HEK293 (cell line): ENCODE measurements at regions not wholly inside any gene's neighbourhood (a gene's known extent, or its start where the extent isn't known, plus 50 kb on each side); places are given as distances from the start of the nearest gene placed in this dataset.

Source experiments
- CTCF ChIA-PET: fragments of 350-600 bp; formaldehyde crosslinking; extraction: SDS; loops from one replicate; lab custom pipeline; 2021; ENCODE audit warnings: antibody characterized with exemption; lab: Yijun Ruan, JAX
- POLR2A ChIA-PET: fragments of 300-600 bp; formaldehyde crosslinking; extraction: SDS; loops from one replicate; lab custom pipeline; 2020; ENCODE audit warnings: antibody characterized with exemption, inconsistent platforms; lab: Yijun Ruan, JAX
- H3K27ac ChIP-seq: fragments of 200-500 bp; sonication (Bioruptor generic); 2 replicates; pipeline ENCODE4 v1.5.1; 2014; ENCODE audit warnings: low read depth, low read length, control low read depth, inconsistent platforms; ENCODE audit errors: extremely low read depth
- H3K36me3 ChIP-seq, 2 experiments: fragments of 200-500 bp in 1 of 2; sonication (Bioruptor generic) in 1 of 2; 1 replicate in 1 of 2; 2 replicates in 1 of 2; pipeline ENCODE4 v1.5.1; 2014 to 2017; ENCODE audit warnings: inconsistent platforms in 2 of 2, low read length in 2 of 2; ENCODE audit not compliant: control insufficient read depth in 2 of 2, insufficient read depth in 1 of 2
- H3K4me1 ChIP-seq: fragments of 200-500 bp; sonication (Bioruptor generic); 2 replicates; pipeline ENCODE4 v1.5.1; 2014; ENCODE audit warnings: mild to moderate bottlenecking, low read length, inconsistent platforms; ENCODE audit not compliant: control insufficient read depth, insufficient read depth
- H3K4me3 ChIP-seq: 2 replicates; pipeline ENCODE4 v1.5.1; 2011; ENCODE audit warnings: low read depth, mild to moderate bottlenecking, control low read depth, low read length, moderate library complexity
- H3K9me3 ChIP-seq: fragments of 200-500 bp; sonication (Bioruptor generic); 2 replicates; pipeline ENCODE4 v1.5.1; 2014; ENCODE audit warnings: low read depth, low read length, inconsistent platforms; ENCODE audit not compliant: control insufficient read depth, insufficient read depth
- BCL11B ChIP-seq: fragments of 450-650 bp; formaldehyde crosslinking; IDR thresholded peaks from 2 replicates; pipeline ENCODE4 v1.5.1; 2016; ENCODE audit warnings: low read depth, missing biosample characterization, missing genetic modification characterization
- GFI1B ChIP-seq: fragments of 450-650 bp; formaldehyde crosslinking; IDR thresholded peaks from 2 replicates; pipeline ENCODE4 v1.5.1; 2016; ENCODE audit warnings: missing biosample characterization, missing genetic modification characterization
- KLF9 ChIP-seq: fragments of 450-650 bp; formaldehyde crosslinking; IDR thresholded peaks from 2 replicates; pipeline ENCODE4 v1.5.1; 2016; ENCODE audit warnings: missing biosample characterization, missing genetic modification characterization, low read depth
- SP3 ChIP-seq: fragments of 450-650 bp; formaldehyde crosslinking; IDR thresholded peaks from 2 replicates; pipeline ENCODE4 v1.5.1; 2016; ENCODE audit warnings: missing biosample characterization, missing genetic modification characterization
- SP7 ChIP-seq: fragments of 450-650 bp; formaldehyde crosslinking; IDR thresholded peaks from 2 replicates; pipeline ENCODE4 v1.5.1; 2016; ENCODE audit warnings: missing biosample characterization, missing genetic modification characterization
- ZBTB7A ChIP-seq: fragments of 450-650 bp; formaldehyde crosslinking; IDR thresholded peaks from 2 replicates; pipeline ENCODE4 v1.5.1; 2016; ENCODE audit warnings: low read depth, missing biosample characterization, missing genetic modification characterization
- ZEB2 ChIP-seq: fragments of 450-650 bp; formaldehyde crosslinking; IDR thresholded peaks from 2 replicates; pipeline ENCODE4 v1.5.1; 2016; ENCODE audit warnings: missing biosample characterization, missing genetic modification characterization
- ZFP3 ChIP-seq: fragments of 450-650 bp; formaldehyde crosslinking; IDR thresholded peaks from 2 replicates; pipeline ENCODE4 v1.5.1; 2016; ENCODE audit warnings: low read depth, missing biosample characterization, missing genetic modification characterization
- ZFP41 ChIP-seq: fragments of 450-650 bp; formaldehyde crosslinking; IDR thresholded peaks from 2 replicates; pipeline ENCODE4 v1.5.1; 2016; ENCODE audit warnings: missing biosample characterization, missing genetic modification characterization, borderline replicate concordance
- ZNF138 ChIP-seq: fragments of 450-650 bp; formaldehyde crosslinking; IDR thresholded peaks from 2 replicates; pipeline ENCODE4 v1.5.1; 2016; ENCODE audit warnings: missing biosample characterization, missing genetic modification characterization, borderline replicate concordance
- ZNF140 ChIP-seq: fragments of 450-650 bp; formaldehyde crosslinking; IDR thresholded peaks from 2 replicates; pipeline ENCODE4 v1.5.1; 2016; ENCODE audit warnings: missing biosample characterization, missing genetic modification characterization
- ZNF146 ChIP-seq: fragments of 450-650 bp; formaldehyde crosslinking; IDR thresholded peaks from 2 replicates; pipeline ENCODE4 v1.5.1; 2016; ENCODE audit warnings: missing biosample characterization, missing genetic modification characterization
- ZNF155 ChIP-seq: fragments of 450-650 bp; formaldehyde crosslinking; IDR thresholded peaks from 2 replicates; pipeline ENCODE4 v1.5.1; 2016; ENCODE audit warnings: missing biosample characterization, missing genetic modification characterization
- ZNF157 ChIP-seq: fragments of 450-650 bp; formaldehyde crosslinking; IDR thresholded peaks from 2 replicates; pipeline ENCODE4 v1.5.1; 2016; ENCODE audit warnings: missing biosample characterization, missing genetic modification characterization
- ZNF184 ChIP-seq: fragments of 450-650 bp; IDR thresholded peaks from 2 replicates; pipeline ENCODE4 v1.5.1; 2018; ENCODE audit warnings: missing biosample characterization, mild to moderate bottlenecking, missing genetic modification characterization
- ZNF292 ChIP-seq: fragments of 450-650 bp; formaldehyde crosslinking; IDR thresholded peaks from 2 replicates; pipeline ENCODE4 v1.5.1; 2016; ENCODE audit warnings: low read depth, missing biosample characterization, missing genetic modification characterization, borderline replicate concordance
- ZNF48 ChIP-seq: fragments of 450-650 bp; formaldehyde crosslinking; IDR thresholded peaks from 2 replicates; pipeline ENCODE4 v1.5.1; 2016; ENCODE audit warnings: missing biosample characterization, missing genetic modification characterization
- ZNF621 ChIP-seq: fragments of 450-650 bp; formaldehyde crosslinking; IDR thresholded peaks from 2 replicates; pipeline ENCODE4 v1.5.1; 2017; ENCODE audit warnings: missing biosample characterization, missing genetic modification characterization
- TF ChIP-seq, protein P1 (sequence below): fragments of 450-650 bp; formaldehyde crosslinking; conservative IDR thresholded peaks from 2 replicates; pipeline ENCODE4 v1.5.1; 2016; ENCODE audit warnings: low read depth, missing biosample characterization, missing genetic modification characterization
- TF ChIP-seq, protein P2 (sequence below): fragments of 450-650 bp; formaldehyde crosslinking; IDR thresholded peaks from 2 replicates; pipeline ENCODE4 v1.5.1; 2017; ENCODE audit warnings: missing biosample characterization, missing genetic modification characterization

DNA sequence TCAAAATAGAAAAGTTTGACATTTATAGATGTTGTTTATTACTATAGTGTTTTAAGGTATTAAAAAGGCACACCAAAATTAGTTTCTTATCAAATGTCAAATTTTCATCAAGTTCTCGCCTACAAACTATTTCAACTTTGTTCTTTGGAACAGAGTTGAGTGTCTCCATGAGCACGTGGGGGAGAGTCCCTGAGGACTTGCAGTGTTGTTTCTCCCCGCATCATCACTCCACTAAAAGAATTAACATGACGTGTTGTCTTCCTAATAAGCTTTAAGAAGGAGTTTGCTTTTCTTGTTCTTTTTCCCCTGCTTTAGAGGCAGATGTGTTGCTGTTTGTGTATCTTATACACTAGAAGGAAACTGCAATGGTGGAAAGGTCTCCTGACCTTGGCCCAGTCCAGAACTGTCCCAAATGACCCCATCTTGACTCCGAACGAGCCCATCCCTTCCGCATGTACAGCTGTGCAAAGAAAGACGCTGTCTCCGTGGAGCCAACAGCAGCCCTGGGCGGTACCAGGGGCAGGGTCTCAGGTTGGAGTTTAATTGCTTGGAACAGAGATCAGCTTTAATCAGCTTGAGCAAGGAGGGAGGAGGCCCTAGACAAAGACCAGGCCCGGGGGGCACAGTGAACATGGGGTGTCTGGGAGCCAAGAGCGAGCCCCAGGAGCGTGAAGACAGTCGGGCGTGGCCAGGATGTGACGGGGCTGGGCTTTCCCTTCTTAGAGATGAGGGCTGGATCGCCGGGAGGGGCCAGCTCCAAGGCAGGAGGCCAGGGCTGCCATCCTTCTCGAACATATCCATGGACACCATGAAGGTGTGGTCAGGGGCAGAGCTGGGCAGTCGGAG is 215.4 kb upstream of the RTL1 start (continued):
- TF ChIP-seq ZNF157 = no peak

DNA sequence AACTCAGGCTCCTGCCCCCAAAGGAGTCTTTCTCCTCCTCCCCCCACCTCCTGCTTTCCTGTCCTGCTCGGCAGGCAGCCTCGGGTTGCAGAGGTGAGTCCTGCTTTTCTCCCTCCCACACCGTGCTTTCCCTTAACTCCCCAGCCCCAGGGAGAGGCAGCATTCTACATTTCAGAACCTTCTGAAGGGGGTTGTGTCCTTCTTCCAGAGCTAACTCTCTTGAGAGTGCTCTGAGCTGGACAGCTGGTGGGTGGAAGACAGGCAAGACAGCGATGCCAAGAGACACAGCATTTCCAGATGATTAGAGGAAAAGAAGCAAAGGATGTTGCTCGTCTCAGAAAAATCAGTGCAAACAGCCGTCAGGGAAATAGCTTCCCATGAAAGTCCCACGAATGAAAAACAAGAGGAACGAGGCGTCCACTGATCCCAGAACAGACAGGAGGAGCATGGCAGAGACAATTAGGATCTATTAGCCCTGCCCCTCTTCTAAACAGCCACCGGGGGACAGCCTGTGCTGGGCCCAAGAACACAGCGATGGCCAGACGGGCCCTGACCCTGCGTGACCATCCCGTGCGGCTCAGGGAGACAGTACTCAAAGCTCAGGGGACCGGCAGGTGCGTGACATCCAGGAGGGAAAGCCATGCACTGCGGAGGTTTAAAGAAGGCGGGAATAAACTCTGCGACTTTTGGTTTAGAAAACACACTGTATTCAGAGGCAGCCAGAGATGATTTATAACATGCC is 216.5 kb upstream of the RTL1 start:
- no peaks in the 10 kb centered on the region for H3K36me3 ChIP-seq
- CTCF ChIA-PET = no interaction called here
- POLR2A ChIA-PET = no interaction called here
- H3K27ac ChIP-seq = no peak overlapping the region
- no peak for TF ChIP-seq ZNF184
- no peak for TF ChIP-seq ZNF48 (tag by site-specific recombination)
- no peak for TF ChIP-seq ZFP3 (tag by site-specific recombination)
- TF ChIP-seq ZNF155 (tag by site-specific recombination) = no peak
- no peak for TF ChIP-seq ZEB2 (tag by site-specific recombination)
- TF ChIP-seq ZNF140 = no peak
- TF ChIP-seq, protein P1, sequence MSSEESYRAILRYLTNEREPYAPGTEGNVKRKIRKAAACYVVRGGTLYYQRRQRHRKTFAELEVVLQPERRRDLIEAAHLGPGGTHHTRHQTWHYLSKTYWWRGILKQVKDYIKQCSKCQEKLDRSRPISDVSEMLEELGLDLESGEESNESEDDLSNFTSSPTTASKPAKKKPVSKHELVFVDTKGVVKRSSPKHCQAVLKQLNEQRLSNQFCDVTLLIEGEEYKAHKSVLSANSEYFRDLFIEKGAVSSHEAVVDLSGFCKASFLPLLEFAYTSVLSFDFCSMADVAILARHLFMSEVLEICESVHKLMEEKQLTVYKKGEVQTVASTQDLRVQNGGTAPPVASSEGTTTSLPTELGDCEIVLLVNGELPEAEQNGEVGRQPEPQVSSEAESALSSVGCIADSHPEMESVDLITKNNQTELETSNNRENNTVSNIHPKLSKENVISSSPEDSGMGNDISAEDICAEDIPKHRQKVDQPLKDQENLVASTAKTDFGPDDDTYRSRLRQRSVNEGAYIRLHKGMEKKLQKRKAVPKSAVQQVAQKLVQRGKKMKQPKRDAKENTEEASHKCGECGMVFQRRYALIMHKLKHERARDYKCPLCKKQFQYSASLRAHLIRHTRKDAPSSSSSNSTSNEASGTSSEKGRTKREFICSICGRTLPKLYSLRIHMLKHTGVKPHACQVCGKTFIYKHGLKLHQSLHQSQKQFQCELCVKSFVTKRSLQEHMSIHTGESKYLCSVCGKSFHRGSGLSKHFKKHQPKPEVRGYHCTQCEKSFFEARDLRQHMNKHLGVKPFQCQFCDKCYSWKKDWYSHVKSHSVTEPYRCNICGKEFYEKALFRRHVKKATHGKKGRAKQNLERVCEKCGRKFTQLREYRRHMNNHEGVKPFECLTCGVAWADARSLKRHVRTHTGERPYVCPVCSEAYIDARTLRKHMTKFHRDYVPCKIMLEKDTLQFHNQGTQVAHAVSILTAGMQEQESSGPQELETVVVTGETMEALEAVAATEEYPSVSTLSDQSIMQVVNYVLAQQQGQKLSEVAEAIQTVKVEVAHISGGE (tag by site-specific recombination) = no peak
- no peak for TF ChIP-seq ZBTB7A (tag by site-specific recombination)
- no peak for TF ChIP-seq ZFP41 (tag by site-specific recombination)
- TF ChIP-seq ZNF138 = no peak
- TF ChIP-seq BCL11B = no peak
- no peak for TF ChIP-seq GFI1B
- TF ChIP-seq, protein P2, sequence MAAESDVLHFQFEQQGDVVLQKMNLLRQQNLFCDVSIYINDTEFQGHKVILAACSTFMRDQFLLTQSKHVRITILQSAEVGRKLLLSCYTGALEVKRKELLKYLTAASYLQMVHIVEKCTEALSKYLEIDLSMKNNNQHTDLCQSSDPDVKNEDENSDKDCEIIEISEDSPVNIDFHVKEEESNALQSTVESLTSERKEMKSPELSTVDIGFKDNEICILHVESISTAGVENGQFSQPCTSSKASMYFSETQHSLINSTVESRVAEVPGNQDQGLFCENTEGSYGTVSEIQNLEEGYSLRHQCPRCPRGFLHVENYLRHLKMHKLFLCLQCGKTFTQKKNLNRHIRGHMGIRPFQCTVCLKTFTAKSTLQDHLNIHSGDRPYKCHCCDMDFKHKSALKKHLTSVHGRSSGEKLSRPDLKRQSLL = no peak
- TF ChIP-seq ZNF621 (tag by site-specific recombination) = no peak
- no peak for TF ChIP-seq SP3 (tag by site-specific recombination)
- TF ChIP-seq ZNF146 (tag by site-specific recombination) = no peak
- TF ChIP-seq ZNF292 (tag by site-specific recombination) = no peak
- no peak for TF ChIP-seq KLF9
- no peak for TF ChIP-seq SP7 (tag by site-specific recombination)
- no peaks in the 10 kb centered on the region for H3K4me1 ChIP-seq
- no peak overlapping the region for H3K4me3 ChIP-seq
- H3K9me3 ChIP-seq = no peaks in the 10 kb centered on the region
